Choroid plexus epithelial cell (primary cell): ENCODE measurements at regions not wholly inside any gene's neighbourhood (a gene's known extent, or its start where the extent isn't known, plus 50 kb on each side); places are given as distances from the start of the nearest gene placed in this dataset.

Source experiments
- DNase-seq: peaks from one replicate; pipeline ENCODE4 v3.0.0-alpha.2; 2010; ENCODE audit warnings: low read depth
- H3K4me3 ChIP-seq: 2 replicates; pipeline ENCODE4 v1.5.1; 2011; ENCODE audit warnings: low read depth, mild to moderate bottlenecking, control low read depth, low read length, moderate library complexity
- TF ChIP-seq, protein P1 (sequence below): conservative IDR thresholded peaks from 2 replicates; pipeline ENCODE4 v1.5.1; 2011; ENCODE audit warnings: low read depth, mild to moderate bottlenecking, control low read depth, inconsistent platforms, low read length, moderate library complexity

DNA sequence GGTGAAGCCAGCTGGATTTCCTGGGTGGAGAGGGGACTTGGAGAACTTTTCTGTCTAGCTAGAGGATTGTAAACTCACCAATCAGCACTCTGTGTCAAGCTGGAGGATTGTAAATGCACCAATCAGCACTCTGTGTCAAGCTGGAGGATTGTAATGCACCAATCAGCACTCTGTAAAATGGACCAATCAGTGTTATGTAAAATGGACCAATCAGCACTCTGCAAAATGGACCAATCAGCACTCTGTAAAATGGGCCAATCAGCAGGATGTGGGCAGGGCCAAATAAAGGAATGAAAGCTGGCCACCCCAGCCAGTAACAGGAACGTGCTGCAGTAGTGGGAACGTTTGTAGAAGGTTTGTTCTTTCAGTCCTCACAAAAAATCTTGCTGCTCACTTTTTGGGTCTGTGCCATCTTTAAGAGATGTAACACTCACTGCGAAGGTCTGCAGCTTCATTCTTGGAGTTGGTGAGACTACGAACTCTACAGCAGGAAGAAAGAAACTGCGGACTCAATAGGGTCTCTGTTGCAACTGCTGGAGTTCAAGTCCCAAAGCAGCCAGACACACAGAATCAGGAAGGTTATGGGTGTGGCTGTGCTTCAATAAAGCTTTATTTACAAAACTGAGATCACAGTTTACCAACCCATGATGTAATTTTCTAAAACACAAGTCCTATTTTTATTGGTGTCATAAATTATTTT is 145.7 kb upstream of the ERCC6L2 start:
- DNase-seq: no peak
- TF ChIP-seq, protein P1, sequence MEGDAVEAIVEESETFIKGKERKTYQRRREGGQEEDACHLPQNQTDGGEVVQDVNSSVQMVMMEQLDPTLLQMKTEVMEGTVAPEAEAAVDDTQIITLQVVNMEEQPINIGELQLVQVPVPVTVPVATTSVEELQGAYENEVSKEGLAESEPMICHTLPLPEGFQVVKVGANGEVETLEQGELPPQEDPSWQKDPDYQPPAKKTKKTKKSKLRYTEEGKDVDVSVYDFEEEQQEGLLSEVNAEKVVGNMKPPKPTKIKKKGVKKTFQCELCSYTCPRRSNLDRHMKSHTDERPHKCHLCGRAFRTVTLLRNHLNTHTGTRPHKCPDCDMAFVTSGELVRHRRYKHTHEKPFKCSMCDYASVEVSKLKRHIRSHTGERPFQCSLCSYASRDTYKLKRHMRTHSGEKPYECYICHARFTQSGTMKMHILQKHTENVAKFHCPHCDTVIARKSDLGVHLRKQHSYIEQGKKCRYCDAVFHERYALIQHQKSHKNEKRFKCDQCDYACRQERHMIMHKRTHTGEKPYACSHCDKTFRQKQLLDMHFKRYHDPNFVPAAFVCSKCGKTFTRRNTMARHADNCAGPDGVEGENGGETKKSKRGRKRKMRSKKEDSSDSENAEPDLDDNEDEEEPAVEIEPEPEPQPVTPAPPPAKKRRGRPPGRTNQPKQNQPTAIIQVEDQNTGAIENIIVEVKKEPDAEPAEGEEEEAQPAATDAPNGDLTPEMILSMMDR: no peak
- H3K4me3 ChIP-seq: no peak overlapping the region

DNA sequence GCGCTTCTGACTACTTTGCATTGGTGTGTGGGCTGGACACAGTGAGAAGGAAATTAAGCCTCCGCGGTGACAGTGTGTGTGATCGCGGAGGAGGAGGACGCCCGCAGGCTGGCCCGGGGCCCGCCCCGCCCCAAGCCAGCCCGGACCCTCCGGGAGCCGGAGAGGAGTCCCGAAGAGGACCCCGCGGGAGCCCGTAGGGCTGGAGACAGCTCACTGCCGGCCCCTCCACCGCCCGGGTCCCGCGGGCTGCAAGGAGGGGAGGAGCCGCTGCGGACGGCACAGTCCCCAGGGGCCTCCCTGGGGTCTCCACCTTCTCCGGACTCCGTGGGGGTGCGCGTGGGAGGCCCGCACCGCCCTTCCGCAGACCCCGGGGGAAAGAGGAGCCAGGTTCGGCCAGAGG is 146.4 kb upstream of the ERCC6L2 start:
- DNase-seq: no peak
- TF ChIP-seq, protein P1: no peak
- H3K4me3 ChIP-seq: no peak overlapping the region

DNA sequence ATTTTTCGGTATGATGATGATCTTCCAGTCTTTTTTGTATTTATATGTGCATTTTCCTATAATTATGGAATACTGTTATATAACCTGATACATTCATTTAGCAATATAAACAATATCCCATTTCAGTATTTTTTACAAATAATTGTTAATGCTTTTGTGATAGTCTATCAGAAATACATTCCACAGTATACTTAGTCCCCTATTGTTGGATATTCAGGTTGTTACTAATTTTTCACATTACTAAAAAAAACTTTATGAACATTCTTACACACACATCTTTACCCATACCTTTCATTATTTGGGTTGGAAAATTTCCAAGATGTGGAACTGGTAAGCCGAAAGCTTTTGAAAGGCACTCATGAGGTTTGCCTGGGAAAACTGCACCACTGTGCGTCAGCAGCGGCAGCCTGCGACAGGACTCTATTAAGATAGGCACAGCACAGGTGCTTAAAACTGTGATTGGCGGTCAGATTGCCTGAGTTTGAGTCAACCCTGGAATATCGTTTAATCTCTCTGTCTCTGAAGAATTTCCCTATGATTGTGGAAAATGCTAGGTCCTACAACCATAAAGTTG is 147.5 kb upstream of the ERCC6L2 start:
- TF ChIP-seq, protein P1: no peak
- DNase-seq: no peak

DNA sequence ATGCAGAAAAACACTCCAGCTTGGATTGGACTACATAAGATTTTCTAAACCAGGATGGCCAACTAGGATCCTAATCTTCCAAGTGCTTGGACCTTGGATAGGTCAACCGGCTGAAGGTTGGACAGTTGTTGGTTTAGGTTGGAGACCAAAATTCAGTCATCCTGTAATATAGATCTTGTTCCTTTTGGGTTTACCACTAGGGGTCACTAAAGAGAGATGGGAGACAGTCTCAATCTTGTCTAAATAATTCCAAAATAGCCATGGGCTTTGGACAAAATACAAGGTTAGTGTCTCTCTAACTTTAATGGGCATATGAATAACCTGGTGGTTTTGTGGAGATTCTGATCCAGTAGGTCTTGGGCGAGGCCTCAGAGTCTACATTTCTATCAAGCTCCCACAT is 148.7 kb upstream of the ERCC6L2 start:
- peak; percentile 75 for DNase-seq
- H3K4me3 ChIP-seq: no peak overlapping the region
- TF ChIP-seq, protein P1: peak; percentile 73

More for the DNA sequence above, 147.5 kb upstream of the ERCC6L2 start:
- no peak overlapping the region for H3K4me3 ChIP-seq

DNA sequence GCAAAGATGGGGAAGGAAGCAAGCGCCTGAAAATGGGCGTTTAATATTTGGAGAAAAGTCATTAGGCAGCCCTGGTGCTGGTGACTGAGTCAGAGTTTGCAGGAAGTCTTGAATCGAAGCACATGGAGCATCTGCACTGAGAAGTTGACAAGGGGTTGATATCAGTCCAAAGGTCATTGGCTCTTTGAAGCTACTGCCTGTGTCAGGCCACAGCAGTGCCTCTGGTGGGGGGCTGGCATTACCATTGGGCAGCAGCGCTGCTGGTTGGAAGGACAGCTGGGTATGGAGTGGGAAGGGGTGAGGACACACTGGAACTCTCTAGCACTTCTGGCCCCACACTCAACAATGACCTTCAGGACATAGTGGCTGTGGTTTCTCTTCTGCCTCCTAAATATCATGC is 150.4 kb upstream of the ERCC6L2 start:
- no peak overlapping the region for H3K4me3 ChIP-seq
- TF ChIP-seq, protein P1: no peak
- DNase-seq: no peak

DNA sequence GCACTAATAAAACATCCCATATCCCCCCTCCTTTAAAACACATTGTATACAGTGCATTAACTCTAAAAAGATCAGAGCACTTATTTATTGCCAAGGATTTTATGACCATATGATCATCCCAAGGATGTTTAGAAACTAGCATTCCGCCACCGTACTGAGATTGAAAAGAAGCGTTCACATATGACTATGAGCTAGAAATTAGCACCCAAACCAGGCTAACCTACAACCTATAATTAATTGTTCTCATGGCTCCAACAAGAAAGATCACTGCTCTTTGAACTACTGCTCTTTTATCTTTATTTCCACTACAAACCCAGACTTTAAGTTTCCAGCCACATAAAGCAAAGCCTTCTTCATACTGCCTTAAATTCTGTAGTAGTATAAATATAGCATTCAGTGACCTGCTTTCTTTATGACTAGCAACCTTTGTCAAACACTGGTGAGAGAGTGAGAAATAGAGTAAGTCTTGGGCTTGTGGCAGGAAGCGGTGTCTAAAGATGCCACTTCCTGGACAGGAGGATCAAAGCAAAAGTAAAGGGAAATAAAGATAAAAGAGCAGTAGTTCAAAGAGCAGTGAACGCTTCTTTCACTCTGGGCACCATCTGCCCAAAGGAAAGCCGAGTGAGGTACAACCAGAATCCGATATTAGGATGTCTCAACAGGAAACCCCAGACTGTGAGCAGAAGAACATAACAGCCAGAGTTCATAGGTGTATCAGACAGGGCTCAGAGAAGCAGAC is 151.1 kb upstream of the ERCC6L2 start:
- TF ChIP-seq, protein P1: no peak
- no peak overlapping the region for H3K4me3 ChIP-seq
- no peak for DNase-seq
